B cell (primary cell): ENCODE measurements at regions not wholly inside any gene's neighbourhood (a gene's known extent, or its start where the extent isn't known, plus 50 kb on each side); places are given as distances from the start of the nearest gene placed in this dataset.

Source experiments
- ATAC-seq: fragments of 200-7000 bp; cut with Tn5 transposase; one replicate; pipeline ENCODE4 v1.10.0; 2021; ENCODE audit warnings: low read depth, mild to moderate bottlenecking, moderate number of reproducible peaks, moderate library complexity
- CTCF ChIA-PET: fragments of 350-600 bp; sonication (Branson Sonifier 250); formaldehyde crosslinking; loops from one replicate; lab custom pipeline; 2021; ENCODE audit warnings: antibody characterized with exemption, inconsistent platforms; lab: Charles Lee
- POLR2A ChIA-PET: fragments of 350-600 bp; sonication (Branson Sonifier 250); formaldehyde crosslinking; loops from one replicate; lab custom pipeline; 2021; ENCODE audit warnings: antibody characterized with exemption; lab: Charles Lee
- DNase-seq: peaks from one replicate; pipeline ENCODE4 v3.0.0; 2013
- H2AFZ ChIP-seq: 2 replicates; pipeline ENCODE4 v1.6.1; 2012; ENCODE audit warnings: mild to moderate bottlenecking, low read depth, low read length; ENCODE audit not compliant: insufficient read depth, poor library complexity, severe bottlenecking
- H3K27ac ChIP-seq, 2 donors: 1 replicate in 1 of 2; 2 replicates in 1 of 2; pipeline ENCODE4 v1.5.1; 2012 to 2013; ENCODE audit warnings: low read length in 2 of 2, mild to moderate bottlenecking in 2 of 2, moderate library complexity in 1 of 2
- H3K27me3 ChIP-seq, 4 experiments: fragments of 200-600 bp in 1 of 4; sonication (generic) in 1 of 4; replicated peaks in 1 of 4; 1 replicate in 2 of 4; 2 replicates in 2 of 4; pipeline versions ENCODE4 v1.6.1 to v1.7.0; 2013 to 2016; ENCODE audit warnings: low read length in 3 of 4, mild to moderate bottlenecking in 2 of 4, mixed read lengths in 1 of 4, moderate library complexity in 1 of 4; ENCODE audit not compliant: insufficient read depth in 4 of 4, control insufficient read depth in 3 of 4; ENCODE audit errors: control extremely low read depth in 1 of 4
- H3K36me3 ChIP-seq, 2 experiments: replicated peaks in 1 of 2; 1 replicate in 1 of 2; 2 replicates in 1 of 2; pipeline versions ENCODE4 v1.6.1 to v1.7.1; 2013; ENCODE audit warnings: low read length in 1 of 2; ENCODE audit not compliant: insufficient read depth in 2 of 2, control insufficient read depth in 1 of 2; ENCODE audit errors: control extremely low read depth in 1 of 2, extremely low read depth in 1 of 2
- H3K4me1 ChIP-seq, 2 donors: fragments of 200-600 bp in 1 of 2; sonication (generic) in 1 of 2; 1 replicate in 1 of 2; 2 replicates in 1 of 2; pipeline versions ENCODE4 v1.5.1 to v1.6.1; 2013 to 2017; ENCODE audit warnings: low read length in 2 of 2; ENCODE audit not compliant: control insufficient read depth in 2 of 2, insufficient read depth in 2 of 2
- H3K4me2 ChIP-seq: replicated peaks from 2 replicates; pipeline ENCODE3; 2012; ENCODE audit warnings: mild to moderate bottlenecking, low read depth, low read length; ENCODE audit not compliant: poor library complexity, severe bottlenecking
- H3K4me3 ChIP-seq, 5 experiments: fragments of 200-600 bp in 1 of 5; sonication (generic) in 1 of 5; 1 replicate in 3 of 5; 2 replicates in 2 of 5; pipeline versions ENCODE4 v1.5.1 to v1.7.0; 2011 to 2016; ENCODE audit warnings: low read length in 4 of 5, mild to moderate bottlenecking in 4 of 5, low read depth in 2 of 5, control low read depth in 1 of 5, moderate library complexity in 1 of 5; ENCODE audit not compliant: insufficient read depth in 1 of 5; ENCODE audit errors: control extremely low read depth in 1 of 5, extremely low read depth in 1 of 5
- H3K79me2 ChIP-seq: fragments of 200-600 bp; sonication (generic); one replicate; pipeline ENCODE4 v1.6.0; 2016; ENCODE audit warnings: low read length; ENCODE audit not compliant: control insufficient read depth, insufficient read depth
- H3K9ac ChIP-seq: fragments of 200-600 bp; sonication (generic); 2 replicates; pipeline ENCODE4 v1.6.1; 2017; ENCODE audit warnings: mild to moderate bottlenecking, low read length, moderate library complexity
- H3K9me3 ChIP-seq, 3 donors: one replicate each; pipeline versions ENCODE4 v1.6.1 to v1.7.1; 2013; ENCODE audit warnings: low read length in 2 of 3; ENCODE audit not compliant: control insufficient read depth in 2 of 3, insufficient read depth in 1 of 3; ENCODE audit errors: control extremely low read depth in 1 of 3
- H4K20me1 ChIP-seq: 2 replicates; pipeline ENCODE4 v1.6.0; 2012; ENCODE audit warnings: mild to moderate bottlenecking, low read length; ENCODE audit not compliant: insufficient read depth, control insufficient read depth, poor library complexity, severe bottlenecking
- H3K27ac Mint-ChIP-seq: one replicate; pipeline ENCODE4 v1.8.0; 2021; ENCODE audit warnings: mixed read lengths
- H3K27me3 Mint-ChIP-seq: one replicate; pipeline ENCODE4 v1.8.0; 2021; ENCODE audit warnings: mixed read lengths
- H3K4me1 Mint-ChIP-seq: one replicate; pipeline ENCODE4 v1.8.0; 2021; ENCODE audit warnings: mixed read lengths
- H3K4me3 Mint-ChIP-seq: one replicate; pipeline ENCODE4 v1.8.0; 2021; ENCODE audit warnings: mixed read lengths
- H3K9me3 Mint-ChIP-seq: one replicate; pipeline ENCODE4 v1.8.0; 2022; ENCODE audit warnings: mixed read lengths; ENCODE audit not compliant: insufficient read depth
- EZH2 ChIP-seq: IDR thresholded peaks from 2 replicates; pipeline ENCODE4 v1.6.1; 2012; ENCODE audit warnings: borderline replicate concordance, low read depth, mild to moderate bottlenecking, moderate library complexity, low read length; ENCODE audit not compliant: insufficient read depth, poor library complexity, severe bottlenecking
- WGBS: methylation state at CpG from one replicate; pipeline ENCODE4 v1.1.5; 2013; ENCODE audit warnings: missing lambda C conversion rate; ENCODE audit not compliant: insufficient coverage; 5-methylcytosine and 5-hydroxymethylcytosine counted together
- intact Hi-C: fragments of 100-400 bp; cut with micrococcal nuclease; formaldehyde crosslinking; loops from one replicate; pipeline ENCODE4 v1.10.0; 2022
- TF ChIP-seq, protein P1 (sequence below): fragments of 200-600 bp; IDR thresholded peaks from one replicate; pipeline ENCODE4 v1.8.0; 2022; ENCODE audit warnings: antibody characterized with exemption, mild to moderate bottlenecking

DNA sequence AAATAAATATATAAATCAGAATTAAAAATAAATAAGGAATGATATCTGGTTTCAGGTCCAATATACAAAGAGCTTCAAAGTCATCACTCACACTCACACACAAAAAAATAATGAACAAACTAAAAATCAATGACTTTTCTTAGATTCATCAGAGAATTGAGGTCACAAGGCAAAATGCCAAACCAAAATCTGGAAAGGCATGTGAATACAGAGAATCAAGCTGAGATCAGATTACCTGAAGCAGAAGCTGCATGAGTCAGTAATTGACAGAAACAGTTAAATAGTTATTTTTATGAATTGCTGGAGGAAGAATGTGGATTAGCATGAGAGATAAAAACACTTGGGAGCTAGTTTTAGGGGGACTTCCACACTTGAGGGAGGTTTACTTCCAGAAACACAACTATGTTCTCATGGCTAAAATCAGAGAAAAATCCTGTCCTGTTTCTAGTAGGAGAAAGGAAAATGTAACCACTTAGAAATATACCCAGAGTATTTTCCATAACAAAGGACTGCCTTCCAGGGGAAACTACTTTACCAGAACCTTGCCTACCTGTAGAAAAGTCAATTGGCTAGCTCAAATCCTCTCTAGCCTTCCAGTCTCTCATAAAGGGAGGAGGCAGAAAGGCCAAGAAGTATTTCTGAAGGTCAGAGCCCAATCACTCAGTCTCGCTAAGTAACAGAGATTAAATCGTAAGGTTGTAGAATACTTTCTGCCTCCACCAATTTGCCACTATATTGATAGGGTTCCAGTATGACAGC is 536.6 kb upstream of the NR5A2 start:
- POLR2A ChIA-PET = no interaction called here
- TF ChIP-seq, protein P1, sequence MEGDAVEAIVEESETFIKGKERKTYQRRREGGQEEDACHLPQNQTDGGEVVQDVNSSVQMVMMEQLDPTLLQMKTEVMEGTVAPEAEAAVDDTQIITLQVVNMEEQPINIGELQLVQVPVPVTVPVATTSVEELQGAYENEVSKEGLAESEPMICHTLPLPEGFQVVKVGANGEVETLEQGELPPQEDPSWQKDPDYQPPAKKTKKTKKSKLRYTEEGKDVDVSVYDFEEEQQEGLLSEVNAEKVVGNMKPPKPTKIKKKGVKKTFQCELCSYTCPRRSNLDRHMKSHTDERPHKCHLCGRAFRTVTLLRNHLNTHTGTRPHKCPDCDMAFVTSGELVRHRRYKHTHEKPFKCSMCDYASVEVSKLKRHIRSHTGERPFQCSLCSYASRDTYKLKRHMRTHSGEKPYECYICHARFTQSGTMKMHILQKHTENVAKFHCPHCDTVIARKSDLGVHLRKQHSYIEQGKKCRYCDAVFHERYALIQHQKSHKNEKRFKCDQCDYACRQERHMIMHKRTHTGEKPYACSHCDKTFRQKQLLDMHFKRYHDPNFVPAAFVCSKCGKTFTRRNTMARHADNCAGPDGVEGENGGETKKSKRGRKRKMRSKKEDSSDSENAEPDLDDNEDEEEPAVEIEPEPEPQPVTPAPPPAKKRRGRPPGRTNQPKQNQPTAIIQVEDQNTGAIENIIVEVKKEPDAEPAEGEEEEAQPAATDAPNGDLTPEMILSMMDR = no peak
- TF ChIP-seq EZH2 = no peak
- Histone ChIP-seq H3K4me1 (peaks cover 10 to 17% of the 10 kb centered on the region in 2 donors), H3K27me3 (no peaks in the 10 kb centered on the region), H3K27ac (no peak overlapping the region), H3K36me3 (no peaks in the 10 kb centered on the region), H3K4me3 (no peak overlapping the region), H3K9me3 (peaks cover 11 to 22% (median 17%) of the 10 kb centered on the region in 3 donors), H3K79me2 (no peaks in the 10 kb centered on the region), H4K20me1 (no peaks in the 10 kb centered on the region), H3K4me2 (no peak overlapping the region), H3K9ac (no peak overlapping the region), H2AFZ (no peak overlapping the region)
- H3K27me3 Mint-ChIP-seq = no peaks in the 10 kb centered on the region
- peak overlapping the region; percentile 41 for H3K27ac Mint-ChIP-seq
- WGBS = no CpG with 5 or more reads among the region's 2 CpGs
- intact Hi-C loops = loop anchor here (5.0 kb wide), 1 partner anchor 89 kb away; no protein-coding TSS in a partner anchor
- ATAC-seq (no peak), DNase-seq (no peak)
- H3K4me1 Mint-ChIP-seq = peaks cover 34% of the 10 kb centered on the region
- H3K4me3 Mint-ChIP-seq = no peak overlapping the region
- peaks cover 16% of the 10 kb centered on the region for H3K9me3 Mint-ChIP-seq
- CTCF ChIA-PET = no interaction called here

DNA sequence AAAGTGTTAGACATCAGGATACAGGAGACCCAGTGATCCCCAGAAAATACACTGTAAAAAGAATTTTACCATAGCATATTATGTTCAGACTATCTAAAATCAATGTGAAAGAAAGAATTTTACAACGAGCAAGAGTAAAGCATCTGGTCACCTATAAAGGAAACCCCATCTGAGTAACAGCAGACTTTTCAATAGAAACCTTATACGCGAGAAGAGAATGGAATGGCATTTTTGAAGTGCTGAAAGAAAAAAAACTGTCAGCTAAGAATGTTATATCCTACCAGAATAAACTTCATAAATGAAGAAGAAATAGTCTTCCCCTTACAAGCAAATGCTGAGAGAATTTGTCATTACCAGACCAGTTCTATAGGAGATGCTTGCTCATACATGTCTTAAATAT is 532.1 kb upstream of the NR5A2 start:
- H3K27me3 Mint-ChIP-seq = no peaks in the 10 kb centered on the region
- WGBS = no CpG with 5 or more reads among the region's 3 CpGs

More for the DNA sequence above, 532.1 kb upstream of the NR5A2 start:
- H3K4me2 ChIP-seq = no peak overlapping the region
- ATAC-seq = no peak
- no peaks in the 10 kb centered on the region for H3K27me3 ChIP-seq
- H3K4me3 ChIP-seq = no peak overlapping the region
- H3K4me3 Mint-ChIP-seq = no peak overlapping the region
- peaks cover 0 to 2% of the 10 kb centered on the region in 2 experiments for H3K36me3 ChIP-seq
- peak overlapping the region; percentile 16 for H3K27ac Mint-ChIP-seq
- H3K9me3 Mint-ChIP-seq = peaks cover 9% of the 10 kb centered on the region
- no peak overlapping the region for H3K27ac ChIP-seq
- H4K20me1 ChIP-seq = no peaks in the 10 kb centered on the region
- TF ChIP-seq, protein P1 = no peak
- no peaks in the 10 kb centered on the region for H3K79me2 ChIP-seq
- CTCF ChIA-PET = no interaction called here
- no peak overlapping the region for H3K9ac ChIP-seq
- peaks cover 48% of the 10 kb centered on the region for H3K4me1 Mint-ChIP-seq
- POLR2A ChIA-PET = no interaction called here
- H3K9me3 ChIP-seq = peaks cover 15 to 20% (median 18%) of the 10 kb centered on the region in 3 donors
- H3K4me1 ChIP-seq = peaks cover 19 to 25% of the 10 kb centered on the region in 2 donors
- DNase-seq = no peak
- intact Hi-C loops = loop anchor here (5.0 kb wide), 1 partner anchor 558 kb away; no protein-coding TSS in a partner anchor
- H2AFZ ChIP-seq = no peak overlapping the region
